Heart left ventricle (tissue), 16 donors: ENCODE measurements at regions not wholly inside any gene's neighbourhood (a gene's known extent, or its start where the extent isn't known, plus 50 kb on each side); places are given as distances from the start of the nearest gene placed in this dataset.

Source experiments
- ATAC-seq, 4 donors: fragments of 200-7000 bp; cut with Tn5 transposase; one replicate each; pipeline ENCODE4 v1.9.1; 2020 to 2022; ENCODE audit warnings: moderate library complexity in 4 of 4, mild to moderate bottlenecking in 3 of 4, moderate number of reproducible peaks in 1 of 4
- DNase-seq, 5 donors: peaks; one replicate each; pipeline ENCODE4 v3.0.0-alpha.2; 2020
- H3K27ac ChIP-seq, 12 donors: fragments of 200-600 bp; sonication (generic) in 4 of 12; one replicate each; pipeline versions ENCODE4 v1.5.0 to v1.8.0; 2016 to 2022; ENCODE audit warnings: mild to moderate bottlenecking in 2 of 12
- H3K27me3 ChIP-seq, 9 donors: fragments of 200-600 bp; sonication (generic) in 2 of 9; one replicate each; pipeline versions ENCODE4 v1.5.1 to v1.8.0; 2016 to 2022; ENCODE audit warnings: mild to moderate bottlenecking in 3 of 9
- H3K36me3 ChIP-seq, 9 donors: fragments of 200-600 bp; sonication (generic) in 2 of 9; one replicate each; pipeline versions ENCODE4 v1.5.0 to v1.8.0; 2018 to 2022; ENCODE audit warnings: mild to moderate bottlenecking in 2 of 9
- H3K4me1 ChIP-seq, 12 donors: fragments of 200-600 bp; sonication (generic) in 4 of 12; one replicate each; pipeline versions ENCODE4 v1.5.0 to v1.8.0; 2016 to 2022; ENCODE audit warnings: mild to moderate bottlenecking in 3 of 12
- H3K4me3 ChIP-seq, 12 donors: fragments of 200-600 bp; sonication (generic) in 4 of 12; one replicate each; pipeline versions ENCODE4 v1.5.0 to v1.8.0; 2017 to 2022; ENCODE audit warnings: mild to moderate bottlenecking in 9 of 12, moderate library complexity in 4 of 12
- H3K9me3 ChIP-seq, 12 donors: fragments of 200-600 bp; sonication (generic) in 4 of 12; one replicate each; pipeline versions ENCODE4 v1.5.0 to v1.8.0; 2016 to 2022; ENCODE audit warnings: mild to moderate bottlenecking in 1 of 12
- POLR2A ChIP-seq, 2 donors: fragments of 450-650 bp; IDR thresholded peaks; one replicate each; pipeline ENCODE4 v1.6.1; 2017; ENCODE audit warnings: antibody characterized with exemption in 2 of 2, mild to moderate bottlenecking in 2 of 2, moderate library complexity in 2 of 2
- WGBS, 4 donors: extraction: QIAGEN DNeasy Blood & Tissue Kit in 2 of 4; methylation state at CpG; one replicate each; pipeline versions ENCODE4 v1.1.5 to v1.1.7; 2013 to 2018; 5-methylcytosine and 5-hydroxymethylcytosine counted together
- intact Hi-C, 10 donors: fragments of 100-400 bp; cut with DNase I; formaldehyde crosslinking; loops; one replicate each; pipeline versions ENCODE4 v1.11.1 to v1.14.2; 2022
- TF ChIP-seq, protein P1 (sequence below), 12 donors: fragments of 200-600 bp; sonication (generic) in 4 of 12; IDR thresholded peaks; one replicate each; pipeline versions ENCODE4 v1.5.0 to v1.8.0; 2018 to 2022; ENCODE audit warnings: antibody characterized with exemption in 12 of 12, mild to moderate bottlenecking in 5 of 12
- donor health status: ischemic (EF 13 %, LVEDD 7.1; RV severe dilation, severe dysfunction).
- donor health status: healthy with polysubstance abuse.
- donor health status: DM: no; HTN: yes; CAD: no.
- donor health status: DM: no; HTN: no; CAD: no.
- donor health status: ischemic (EF 25% LVEDD 6.9; RV normal size, moderate dysfunction).
- donor health status: ischemic (EF 25% LVEDD 5.7; RV mildly dilated, moderate dysfunction).
- donor health status: healthy.
- donor health status: DM: yes; HTN: yes; CAD: no.
- donor health status: ischemic (EF 35%, LVEDD 5.7; RV mildly dilated, moderate dysfunction).
- donor health status: nonischemic (EF 11% LVEDD 7.7; RV severe dilation, severe dysfunction).
- donor health status: DM: yes; HTN: yes; CAD: no.
- donor health status: PGD.
- donor health status: ischemic (EF 29% LVEDD 5.4; RV normal size, mild dysfunction).
- donor health status: nonischemic (EF 23%, LVEDD 6.1; RV moderate dilation, normal function).

DNA sequence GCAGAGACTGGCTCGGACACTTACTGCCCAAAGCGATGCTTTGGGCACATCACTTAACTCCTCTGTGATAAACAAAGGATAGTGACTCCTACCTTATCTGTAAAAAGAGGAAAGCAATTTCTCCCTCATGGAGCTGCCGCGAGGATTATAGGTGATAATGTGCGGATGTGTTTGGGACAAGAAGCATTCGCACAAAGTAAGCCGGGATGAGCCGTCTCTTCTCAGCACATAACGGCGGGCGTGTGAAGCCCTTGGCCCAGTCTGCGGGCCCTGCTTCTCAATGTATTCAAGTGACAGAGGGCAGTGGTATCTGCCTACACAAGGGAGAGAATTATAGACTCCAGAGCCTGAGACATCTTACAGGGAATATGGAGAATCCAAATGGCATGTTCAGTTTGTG, 550.3 kb upstream of the CPEB2 start:
- no peak for ATAC-seq
- Histone ChIP-seq H3K27me3 (no peaks in the 10 kb centered on the region), H3K27ac (no peak overlapping the region), H3K36me3 (no peaks in the 10 kb centered on the region), H3K4me3 (no peak overlapping the region), H3K4me1 (peaks cover 0 to 5% (median 0%) of the 10 kb centered on the region in 12 donors), H3K9me3 (no peaks in the 10 kb centered on the region)
- WGBS, 4 donors, result 27 to 49% (median 33%) methylated on average over 12 of the region's 12 CpGs
- DNase-seq, result no peak
- intact Hi-C loops, result no loop called here
- TF ChIP-seq, protein P1, sequence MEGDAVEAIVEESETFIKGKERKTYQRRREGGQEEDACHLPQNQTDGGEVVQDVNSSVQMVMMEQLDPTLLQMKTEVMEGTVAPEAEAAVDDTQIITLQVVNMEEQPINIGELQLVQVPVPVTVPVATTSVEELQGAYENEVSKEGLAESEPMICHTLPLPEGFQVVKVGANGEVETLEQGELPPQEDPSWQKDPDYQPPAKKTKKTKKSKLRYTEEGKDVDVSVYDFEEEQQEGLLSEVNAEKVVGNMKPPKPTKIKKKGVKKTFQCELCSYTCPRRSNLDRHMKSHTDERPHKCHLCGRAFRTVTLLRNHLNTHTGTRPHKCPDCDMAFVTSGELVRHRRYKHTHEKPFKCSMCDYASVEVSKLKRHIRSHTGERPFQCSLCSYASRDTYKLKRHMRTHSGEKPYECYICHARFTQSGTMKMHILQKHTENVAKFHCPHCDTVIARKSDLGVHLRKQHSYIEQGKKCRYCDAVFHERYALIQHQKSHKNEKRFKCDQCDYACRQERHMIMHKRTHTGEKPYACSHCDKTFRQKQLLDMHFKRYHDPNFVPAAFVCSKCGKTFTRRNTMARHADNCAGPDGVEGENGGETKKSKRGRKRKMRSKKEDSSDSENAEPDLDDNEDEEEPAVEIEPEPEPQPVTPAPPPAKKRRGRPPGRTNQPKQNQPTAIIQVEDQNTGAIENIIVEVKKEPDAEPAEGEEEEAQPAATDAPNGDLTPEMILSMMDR (IDR thresholded peaks at IDR 0.05), result no peak
- TF ChIP-seq POLR2A (IDR thresholded peaks at IDR 0.05), result no peak

DNA sequence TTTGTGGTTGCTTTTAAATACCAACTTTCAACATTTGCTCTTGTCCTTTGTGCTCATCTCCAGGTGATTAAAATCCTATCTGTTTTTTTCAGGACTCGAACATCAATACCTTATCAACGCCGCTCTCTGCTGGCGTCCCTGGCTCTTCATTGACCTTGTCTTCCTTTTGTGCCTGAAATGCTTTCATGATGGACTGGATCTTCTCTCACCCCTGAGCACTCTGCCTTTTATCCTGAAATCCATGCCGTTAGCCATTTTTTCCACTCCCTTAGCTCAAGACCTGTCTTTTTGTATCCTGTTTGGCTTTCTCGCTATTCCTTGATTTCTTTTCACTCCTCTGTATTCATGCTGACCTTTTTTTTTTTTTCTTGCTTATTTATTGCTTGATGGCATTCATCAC, 549.5 kb upstream of the CPEB2 start:
- no peak for DNase-seq
- Histone ChIP-seq H3K4me1 (peaks cover 0 to 5% (median 0%) of the 10 kb centered on the region in 12 donors), H3K36me3 (no peaks in the 10 kb centered on the region), H3K27me3 (no peaks in the 10 kb centered on the region), H3K9me3 (no peaks in the 10 kb centered on the region), H3K4me3 (no peak overlapping the region), H3K27ac (no peak overlapping the region)
- 29 to 38% (median 34%) methylated on average over 6 of the region's 6 CpGs for WGBS, 4 donors
- TF ChIP-seq POLR2A (IDR thresholded peaks at IDR 0.05), result no peak
- TF ChIP-seq, protein P1 (IDR thresholded peaks at IDR 0.05), result no peak
- ATAC-seq, result no peak
- intact Hi-C loops, result no loop called here

DNA sequence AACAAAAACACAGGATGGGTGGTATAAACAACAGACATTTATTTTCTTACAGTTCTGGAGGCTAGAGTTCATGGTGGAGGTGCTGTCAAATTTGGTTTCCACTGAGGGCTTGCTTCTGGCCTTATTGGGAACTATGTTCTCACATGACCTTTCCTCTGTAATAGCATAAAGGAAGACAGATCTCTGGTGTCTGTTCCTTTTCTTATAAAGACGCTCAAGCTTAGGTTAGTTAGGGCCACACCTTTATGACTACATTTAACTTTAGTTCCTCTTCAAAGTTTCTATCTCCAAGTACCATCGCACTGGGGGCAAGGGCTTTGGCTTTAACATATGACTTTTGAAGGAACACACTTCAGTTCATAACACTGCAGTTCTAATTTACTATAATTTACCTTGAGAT, 543.8 kb upstream of the CPEB2 start:
- 86 to 94% (median 91%) methylated on average over 2 of the region's 2 CpGs for WGBS, 4 donors

DNA sequence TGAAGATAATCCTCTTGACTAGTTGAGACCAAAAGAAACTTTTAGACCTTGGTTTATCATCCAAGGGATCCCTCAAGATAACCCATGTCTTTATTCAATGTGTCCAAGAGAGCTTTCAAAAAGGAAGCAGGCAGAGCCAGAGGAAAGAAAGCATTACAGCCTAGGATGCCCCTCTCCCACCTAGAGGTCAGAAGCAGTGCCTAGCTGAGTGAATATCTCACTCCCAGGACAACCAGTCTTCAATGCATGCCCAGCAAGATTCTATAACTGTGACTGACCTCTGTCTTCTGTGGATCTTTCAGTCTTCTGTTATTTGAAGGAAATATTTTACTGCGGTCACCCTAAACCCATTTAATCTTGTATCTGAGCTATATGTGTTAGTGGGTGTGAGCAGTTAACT, 537.2 kb upstream of the CPEB2 start:
- ATAC-seq (peak; percentile 33 to 57 (median 48)), DNase-seq (no peak)
- peaks cover 0 to 12% (median 0%) of the 10 kb centered on the region in 12 donors for H3K4me1 ChIP-seq
- intact Hi-C loops, result no loop called here
- peak overlapping the region in 4 of 12 donors; percentile 45 to 54 (median 52) for H3K27ac ChIP-seq
- H3K4me3 ChIP-seq, result no peak overlapping the region
- TF ChIP-seq POLR2A (IDR thresholded peaks at IDR 0.05), result no peak
- H3K9me3 ChIP-seq, result no peaks in the 10 kb centered on the region
- WGBS, 4 donors, result 43 to 78% (median 52%) methylated on average over 1 of the region's 1 CpG
- no peaks in the 10 kb centered on the region for H3K36me3 ChIP-seq
- no peaks in the 10 kb centered on the region for H3K27me3 ChIP-seq

More for the DNA sequence above, 543.8 kb upstream of the CPEB2 start:
- H3K27me3 ChIP-seq, result no peaks in the 10 kb centered on the region
- no peak for ATAC-seq
- DNase-seq, result no peak
- TF ChIP-seq, protein P1 (IDR thresholded peaks at IDR 0.05), result no peak
- TF ChIP-seq POLR2A (IDR thresholded peaks at IDR 0.05), result no peak
- H3K4me3 ChIP-seq, result no peak overlapping the region
- intact Hi-C loops, result no loop called here
- H3K36me3 ChIP-seq, result no peaks in the 10 kb centered on the region
- peaks cover 0 to 3% (median 0%) of the 10 kb centered on the region in 12 donors for H3K4me1 ChIP-seq
- no peak overlapping the region for H3K27ac ChIP-seq
- no peaks in the 10 kb centered on the region for H3K9me3 ChIP-seq

DNA sequence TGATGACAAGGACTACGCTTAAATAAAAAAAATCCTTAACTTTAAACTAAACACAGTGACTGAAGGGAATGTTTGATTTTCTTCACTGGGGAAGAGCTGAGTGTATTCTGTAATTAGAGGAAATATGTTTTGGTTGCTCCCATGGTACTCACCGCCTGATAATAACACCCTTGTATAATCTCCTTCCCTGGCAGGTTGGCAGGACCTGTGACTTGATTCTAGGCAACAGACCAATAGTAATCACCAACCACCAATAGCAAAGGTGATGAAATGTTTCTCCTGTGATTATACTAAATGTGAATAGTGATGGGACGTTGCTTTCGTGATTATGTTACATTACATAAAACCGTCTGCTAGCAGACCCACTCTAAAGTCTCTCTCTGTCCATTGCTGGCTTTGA, 536.8 kb upstream of the CPEB2 start:
- Histone ChIP-seq H3K27me3 (no peaks in the 10 kb centered on the region), H3K4me1 (peaks cover 0 to 12% (median 0%) of the 10 kb centered on the region in 12 donors), H3K9me3 (no peaks in the 10 kb centered on the region), H3K4me3 (peak overlapping the region in 1 of 12 donors; percentile 6), H3K36me3 (no peaks in the 10 kb centered on the region), H3K27ac (peak overlapping the region in 5 of 12 donors; percentile 45 to 58 (median 54))
- DNase-seq, result peak in 2 of 5 donors; percentile 33 to 40
- intact Hi-C loops, result no loop called here
- WGBS, 4 donors, result 31 to 46% (median 41%) methylated on average over 5 of the region's 5 CpGs
- ATAC-seq, result peak; percentile 97 to 98 (median 98)
- TF ChIP-seq, protein P1 (IDR thresholded peaks at IDR 0.05), result no peak
- no peak for TF ChIP-seq POLR2A (IDR thresholded peaks at IDR 0.05)
